ENCODE measurements at regions not wholly inside any gene's neighbourhood (a gene's known extent, or its start where the extent isn't known, plus 50 kb on each side); places are given as distances from the start of the nearest gene placed in this dataset.
A peak's percentile ranks its signal among the peaks of the same experiment; 100 is the strongest.

DNA sequence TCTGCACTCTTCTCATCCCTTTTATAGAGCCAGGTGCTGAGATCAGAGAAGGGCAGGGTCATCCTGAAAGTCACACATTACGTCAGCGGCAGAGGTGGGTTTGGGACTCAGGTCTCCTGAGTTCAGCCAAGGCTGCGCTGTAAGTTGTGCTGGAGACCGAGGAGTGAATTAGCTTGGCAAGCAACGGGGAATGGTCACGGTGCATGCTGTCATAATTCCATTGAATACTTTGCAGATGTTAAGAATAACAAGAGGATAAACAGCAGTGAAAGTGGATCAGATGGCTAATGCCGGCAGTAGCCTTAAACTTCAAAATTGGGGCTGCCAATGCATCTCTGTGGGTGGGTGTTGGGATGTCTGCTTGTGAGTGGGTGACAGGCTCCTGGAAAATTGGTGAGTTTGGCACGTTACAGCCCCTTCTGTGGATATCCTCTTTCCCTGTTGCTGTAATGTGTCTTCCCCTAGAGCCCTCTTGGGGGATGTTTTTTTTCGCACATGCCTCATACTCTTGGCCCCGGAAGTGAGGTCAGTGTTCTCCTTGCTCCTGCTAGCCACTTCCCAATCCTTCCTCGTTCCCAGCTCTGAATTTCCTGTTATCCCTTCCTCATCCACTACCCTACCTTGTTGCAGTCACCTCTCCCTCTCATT, 287.1 kb upstream of the SRRM4 start:
- no peak for DNase-seq (ENCODE audit: low read depth)

DNA sequence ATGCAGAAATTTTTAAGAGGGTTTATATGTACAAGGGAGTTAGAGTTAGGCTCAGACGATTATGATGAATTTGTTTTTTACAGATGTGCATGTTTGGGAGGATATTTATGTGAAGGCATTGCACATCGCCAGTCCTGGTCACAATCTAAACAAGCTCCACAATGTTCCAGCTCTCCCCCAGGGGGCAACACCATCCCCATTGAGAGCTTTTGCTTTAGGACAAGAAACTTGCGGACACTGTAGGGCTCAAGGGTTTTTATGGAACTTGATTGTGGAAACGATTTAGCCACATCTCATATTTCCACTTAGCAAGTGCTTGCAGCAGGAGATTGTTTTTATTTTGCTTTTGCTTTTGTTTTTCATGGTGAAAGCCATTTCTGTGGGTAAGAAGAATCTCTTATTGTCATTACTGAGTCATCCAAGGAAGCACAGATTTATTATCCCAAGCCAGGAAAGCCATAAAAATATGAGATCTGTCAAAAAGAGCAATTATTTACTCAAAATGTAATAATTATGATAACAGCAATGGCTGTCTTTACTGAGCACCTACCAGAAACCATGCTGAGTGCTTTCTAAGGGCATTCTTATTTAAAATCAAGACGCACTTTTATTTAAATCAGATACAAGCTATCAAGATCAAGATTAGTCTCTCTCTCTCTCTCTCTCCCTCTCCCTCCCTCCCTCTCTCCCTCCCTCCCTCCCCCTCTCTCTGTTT, 276.7 kb upstream of the SRRM4 start:
- DNase-seq (ENCODE audit: low read depth) = peak; percentile 3

DNA sequence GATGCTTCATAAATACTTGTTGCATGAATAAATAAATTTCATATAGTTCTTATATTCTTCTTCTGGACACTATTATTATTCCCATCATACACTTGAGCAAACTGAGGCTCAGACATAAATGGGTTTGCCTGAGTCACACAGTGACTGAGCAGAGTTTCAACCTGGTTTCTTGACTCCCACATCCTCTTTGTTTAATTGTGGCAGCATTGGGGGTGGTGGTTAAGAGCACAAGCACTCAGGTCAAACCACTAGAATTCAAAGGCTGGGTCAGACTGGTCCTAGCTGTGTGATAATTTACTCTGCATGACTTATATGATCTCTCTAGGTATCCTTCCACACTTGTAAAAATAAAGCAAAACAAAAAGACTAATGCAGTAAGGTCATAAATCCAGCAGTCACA, 274.9 kb upstream of the SRRM4 start:
- no peak for DNase-seq (ENCODE audit: low read depth)

DNA sequence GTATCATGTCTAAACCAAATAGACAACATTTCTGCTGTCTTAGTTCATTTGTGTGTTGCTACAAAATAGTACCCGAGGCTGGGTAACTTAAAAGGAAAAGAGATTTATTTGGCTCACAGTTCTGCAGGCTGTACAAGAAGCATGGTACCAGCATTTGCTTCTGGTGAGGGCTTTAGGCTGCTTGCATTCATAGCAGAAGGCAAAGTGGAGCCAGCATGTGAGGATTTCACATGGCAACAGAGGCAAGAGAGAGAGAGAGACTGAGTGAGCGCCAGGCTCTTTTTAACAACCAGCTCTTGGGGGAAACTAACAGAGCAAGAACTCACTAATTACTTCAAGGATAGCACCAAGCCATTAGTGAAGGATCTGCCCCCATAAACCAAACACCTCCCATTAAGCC, 271.4 kb upstream of the SRRM4 start:
- DNase-seq (ENCODE audit: low read depth) = no peak

DNA sequence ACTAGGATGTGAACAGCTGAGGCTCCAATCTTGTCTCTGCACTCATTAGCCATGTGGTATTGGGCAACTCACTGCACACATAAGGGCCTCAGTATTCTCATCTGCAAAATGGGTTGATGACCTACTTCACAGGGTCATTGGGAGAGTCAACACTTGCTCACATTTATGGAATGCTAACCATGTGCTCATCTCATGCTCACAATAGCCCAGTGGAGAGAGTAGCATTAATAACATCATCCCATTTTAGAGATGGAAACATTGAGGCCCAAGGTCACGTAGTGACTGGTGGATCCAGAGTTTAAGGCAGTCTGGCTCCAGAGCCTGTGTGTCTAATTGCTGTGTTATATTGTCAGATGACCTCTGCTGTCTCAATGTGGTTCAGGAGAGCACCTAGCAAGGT, 270.2 kb upstream of the SRRM4 start:
- no peak for DNase-seq (ENCODE audit: low read depth)

DNA sequence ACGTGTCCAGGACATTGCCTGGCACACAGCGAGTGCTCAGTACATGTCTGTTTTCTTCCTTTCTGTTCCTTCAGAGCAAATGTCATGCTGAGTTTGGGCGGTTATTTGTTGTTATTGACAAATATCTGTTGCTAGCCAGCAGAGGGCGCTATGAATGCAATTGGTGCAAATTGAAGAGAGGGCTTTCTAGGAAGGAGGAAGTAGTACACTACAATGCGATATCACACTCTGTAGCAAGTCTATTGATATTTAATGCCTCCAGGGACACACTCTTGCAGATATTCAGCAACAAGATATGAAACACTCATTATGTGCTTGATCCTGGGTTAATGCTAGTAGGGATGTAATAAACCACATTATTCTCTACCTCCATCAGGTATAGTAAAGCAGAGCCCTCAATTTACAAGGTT, 267.3 kb upstream of the SRRM4 start:
- peak; percentile 14 for DNase-seq (ENCODE audit: low read depth)

DNA sequence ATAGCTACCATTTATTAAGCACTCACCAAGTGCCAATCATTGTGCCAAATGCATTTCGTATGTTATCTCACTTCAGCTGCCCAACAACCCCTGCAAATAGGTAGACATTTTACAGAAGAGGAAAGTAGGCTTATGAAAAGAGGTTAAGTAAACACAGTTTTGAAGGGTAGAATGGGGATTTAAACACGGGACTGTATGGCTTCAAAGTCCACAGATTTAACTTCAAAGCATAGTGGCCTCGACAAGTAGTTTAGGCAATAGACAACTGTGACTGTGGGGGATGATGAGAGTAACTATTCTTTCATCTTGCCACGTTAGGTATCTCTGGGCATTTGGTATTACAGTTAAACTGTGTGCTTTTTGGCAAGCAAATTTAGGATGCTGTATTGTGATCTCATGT, 266.8 kb upstream of the SRRM4 start:
- no peak for DNase-seq (ENCODE audit: low read depth)

DNA sequence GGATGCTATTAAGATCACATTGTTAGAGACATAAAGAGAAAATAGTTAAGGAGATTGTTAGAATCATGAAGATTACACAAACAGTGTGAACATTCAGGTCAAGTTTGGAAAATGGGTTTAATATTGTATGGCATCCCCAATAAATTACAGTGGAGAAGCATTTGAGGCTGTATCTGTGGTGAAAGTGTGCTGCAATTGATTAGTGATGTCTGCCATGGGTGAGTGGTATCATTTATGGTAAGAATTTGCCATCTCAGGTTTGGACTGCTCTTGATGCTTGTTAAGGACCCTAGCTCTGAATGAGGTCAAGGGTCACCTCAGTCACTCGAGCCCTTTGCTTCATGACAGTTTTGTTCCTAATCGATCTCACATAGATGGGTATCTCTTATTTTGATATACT, 265.7 kb upstream of the SRRM4 start:
- DNase-seq (ENCODE audit: low read depth) = no peak

DNA sequence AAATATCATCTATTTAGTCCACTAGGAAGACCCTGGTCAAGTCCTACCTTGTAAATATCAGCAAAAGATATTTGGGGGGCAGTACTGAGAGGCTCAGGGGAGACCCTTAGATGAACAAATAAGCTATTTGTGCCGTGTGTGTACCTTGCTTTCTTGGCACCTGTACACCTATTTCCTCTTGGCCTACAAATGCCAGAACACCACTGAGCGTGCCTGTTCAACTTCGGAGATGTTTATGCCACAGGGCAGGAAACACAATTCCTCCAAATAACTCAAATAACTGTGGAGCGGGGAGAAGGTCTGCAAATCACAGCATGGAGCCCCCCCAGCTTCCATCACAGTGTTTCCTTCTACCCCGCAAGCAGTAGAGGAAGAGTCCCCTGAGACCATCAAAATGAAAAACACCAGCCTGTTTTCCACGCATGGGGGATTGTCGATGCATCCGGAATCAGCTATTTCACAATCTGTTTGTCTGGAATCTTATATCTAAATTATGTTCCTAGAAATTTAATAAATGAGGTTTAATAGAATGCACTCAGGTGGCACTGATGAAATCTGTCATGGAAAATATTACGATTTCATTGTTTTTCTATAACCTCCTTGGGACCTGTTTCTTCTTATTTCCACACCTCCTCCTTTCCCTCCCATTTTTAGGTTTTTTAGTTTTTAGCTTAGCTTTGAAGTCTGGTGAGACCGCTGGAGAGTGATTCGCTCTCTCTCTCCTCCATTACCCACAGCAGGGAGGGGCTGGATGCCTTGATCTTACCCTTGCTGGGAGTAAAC, 254.0 kb upstream of the SRRM4 start:
- DNase-seq (ENCODE audit: low read depth) = no peak

DNA sequence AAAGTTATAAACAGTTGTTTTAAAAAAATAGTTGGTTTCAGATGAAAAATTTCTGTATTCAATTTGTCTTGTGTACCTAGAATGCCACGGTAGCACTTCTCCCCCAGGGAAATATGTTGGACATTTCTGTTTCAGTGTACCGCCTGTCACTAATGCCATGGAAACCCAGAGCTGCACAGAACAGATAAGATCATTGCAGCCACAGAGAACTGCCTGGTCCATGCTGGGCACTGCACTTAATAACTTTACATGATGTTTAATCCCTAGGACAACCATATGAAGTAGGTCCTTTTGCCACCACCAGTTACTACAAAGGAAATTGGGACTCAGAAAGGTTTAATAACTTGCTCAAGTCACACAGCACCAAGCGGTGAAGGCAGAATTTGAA, 253.4 kb upstream of the SRRM4 start:
- no peak for DNase-seq (ENCODE audit: low read depth)

DNA sequence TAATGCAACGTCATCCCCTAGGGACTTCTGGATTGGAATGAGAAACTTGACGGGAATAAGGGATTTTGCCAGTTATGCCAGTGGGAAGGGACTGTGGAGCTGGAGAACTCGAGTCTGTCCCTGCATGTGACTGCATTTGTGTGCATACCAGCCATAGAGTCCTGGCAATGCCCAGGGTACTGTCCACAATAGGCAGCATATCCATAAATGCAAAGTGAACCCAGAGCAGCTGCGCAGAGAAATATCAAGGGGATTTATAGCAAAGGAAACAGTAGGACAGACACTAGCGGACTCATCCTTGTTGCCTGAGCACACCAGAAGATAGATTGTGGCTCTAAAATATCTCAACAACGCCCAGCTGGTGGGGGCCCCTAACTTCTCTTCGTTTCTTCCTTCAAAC, 247.1 kb upstream of the SRRM4 start:
- DNase-seq (ENCODE audit: low read depth) = no peak

DNA sequence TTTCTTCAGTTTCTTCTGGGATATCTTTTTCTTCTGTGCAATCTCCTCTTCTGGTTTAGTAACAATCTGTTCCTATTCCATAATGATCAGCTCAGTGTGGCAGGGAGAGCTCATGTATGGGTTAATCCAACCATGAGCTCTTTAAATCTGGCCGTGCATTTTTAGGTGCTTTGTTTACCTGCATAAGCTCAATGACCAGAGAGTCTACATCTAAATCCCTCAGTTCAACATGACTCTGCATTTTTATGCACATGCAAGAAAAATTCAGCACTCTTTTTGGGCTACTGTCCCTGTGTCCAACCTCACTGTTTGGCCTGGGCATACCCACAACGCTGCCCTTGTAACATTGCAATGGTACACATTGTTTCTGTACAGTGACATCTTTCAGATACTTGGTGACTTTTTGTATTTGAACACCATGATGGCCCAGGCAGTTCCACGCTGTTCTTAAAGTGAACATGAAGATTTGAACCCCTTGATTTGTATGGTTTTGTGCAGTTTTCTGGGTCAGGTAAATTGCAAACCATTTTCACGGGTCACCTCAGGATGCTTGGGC, 243.3 kb upstream of the SRRM4 start:
- no peak for DNase-seq (ENCODE audit: low read depth)

DNA sequence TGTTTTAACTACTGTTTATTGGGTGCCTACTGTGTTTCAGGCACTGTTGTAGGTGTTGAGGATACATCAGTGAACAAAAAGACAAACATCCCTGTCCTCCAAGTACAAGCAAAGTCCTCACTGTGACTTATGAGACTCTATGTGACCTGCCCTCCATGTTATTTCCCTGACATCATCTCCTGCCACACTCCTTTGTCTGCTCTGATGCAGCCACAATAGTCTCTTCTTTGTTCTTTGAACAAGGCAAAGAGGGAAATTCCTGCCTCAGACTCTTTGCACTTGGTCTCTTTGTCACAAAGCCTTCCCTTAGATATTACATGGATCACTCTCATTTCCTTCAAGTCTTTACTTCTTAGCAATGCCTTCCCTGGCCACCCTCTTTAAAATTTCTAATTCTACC, 240.1 kb upstream of the SRRM4 start:
- DNase-seq (ENCODE audit: low read depth) = no peak

DNA sequence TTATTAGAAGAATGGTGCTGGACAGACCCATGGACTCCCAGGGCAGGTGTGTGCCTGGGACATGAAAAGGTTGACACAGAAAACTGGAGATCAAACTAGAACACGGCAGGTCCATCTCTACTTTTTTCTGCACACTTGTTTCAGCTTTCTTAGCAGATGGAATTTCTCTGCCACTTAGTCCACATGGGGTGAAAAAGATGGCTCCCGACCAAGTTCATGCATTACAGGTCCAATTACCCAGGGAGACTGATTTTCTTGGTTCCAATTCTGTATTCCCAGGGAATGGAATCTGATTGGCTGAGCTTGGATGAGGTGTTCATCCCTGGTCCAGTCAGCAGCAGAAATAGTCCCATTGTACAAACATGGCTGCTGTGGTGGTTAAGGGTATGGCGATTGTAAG, 238.9 kb upstream of the SRRM4 start:
- DNase-seq (ENCODE audit: low read depth) = no peak

DNA sequence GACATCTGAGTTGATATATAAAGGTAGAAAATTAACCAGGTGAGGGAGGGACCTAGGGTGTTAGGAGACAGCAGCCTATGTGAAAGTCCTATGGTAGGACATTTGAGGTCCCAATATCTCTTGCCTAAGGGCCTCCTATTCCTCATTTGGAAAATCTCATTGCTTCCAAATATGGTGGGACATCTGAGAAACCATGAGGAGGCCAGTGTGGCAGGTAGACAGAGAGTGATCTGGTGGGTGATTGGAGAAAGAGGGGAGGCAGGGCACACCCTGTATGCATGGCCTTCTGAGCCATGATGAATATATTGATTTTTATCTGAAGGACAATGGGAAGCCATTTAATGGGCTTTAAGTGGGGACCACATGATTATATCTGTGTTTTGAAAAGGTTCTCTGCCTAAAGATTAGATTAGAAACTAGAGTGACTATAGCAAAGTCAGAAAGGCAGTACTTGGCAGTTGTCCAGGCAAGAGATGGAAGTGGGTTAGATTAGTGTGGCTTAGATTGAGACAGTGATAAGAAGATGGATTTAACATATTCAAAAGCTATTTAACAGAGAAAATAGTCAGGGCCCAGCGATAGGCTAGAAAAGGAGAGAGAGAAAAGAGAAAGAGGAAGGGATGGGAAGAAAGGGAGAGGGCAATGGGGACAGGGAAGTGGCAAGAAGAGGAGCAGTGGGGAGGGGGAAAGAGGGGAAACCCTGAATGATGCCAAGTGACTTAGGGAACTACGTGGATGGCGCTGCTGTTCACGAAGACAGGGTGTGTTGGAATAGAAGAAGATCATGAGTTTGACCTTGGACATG, 237.2 kb upstream of the SRRM4 start:
- no peak for DNase-seq (ENCODE audit: low read depth)

DNA sequence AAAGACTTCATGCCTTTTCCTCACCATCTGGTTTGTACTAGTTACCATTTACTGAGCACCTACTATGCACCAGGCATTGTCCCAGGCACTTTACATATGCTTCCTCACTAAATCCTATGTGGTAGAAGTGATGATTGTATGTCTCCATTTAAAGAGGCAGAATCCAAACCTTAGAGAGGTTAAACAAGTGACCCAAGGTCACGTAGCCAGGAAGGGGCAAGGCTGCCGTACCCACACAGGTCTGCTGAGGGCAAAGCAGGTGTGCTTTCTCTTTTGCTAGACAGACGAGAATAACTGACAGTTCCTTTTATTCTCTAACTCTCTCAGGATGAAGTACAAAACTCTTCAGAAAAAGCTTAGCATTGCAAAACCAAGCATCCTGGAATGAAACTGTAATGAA, 235.2 kb upstream of the SRRM4 start:
- DNase-seq (ENCODE audit: low read depth) = no peak

DNA sequence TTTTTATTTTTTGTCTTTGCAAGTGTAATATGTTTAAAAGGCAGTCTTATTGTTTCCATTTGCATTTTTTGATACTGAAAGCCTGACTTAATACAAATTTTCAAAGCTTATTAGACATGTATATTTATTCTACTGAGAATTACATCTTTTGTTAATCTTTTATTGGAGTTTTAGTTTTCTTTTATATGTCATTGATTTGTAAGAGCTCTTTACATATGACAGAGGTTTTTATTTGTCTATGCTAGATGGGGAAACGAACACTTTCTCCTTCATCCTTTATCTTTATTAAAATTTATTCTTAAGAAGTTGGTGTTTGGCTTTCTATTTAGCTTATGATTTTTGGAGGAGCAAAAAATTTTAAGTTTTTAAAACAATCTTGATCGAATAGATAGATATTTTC, 234.4 kb upstream of the SRRM4 start:
- no peak for DNase-seq (ENCODE audit: low read depth)

DNA sequence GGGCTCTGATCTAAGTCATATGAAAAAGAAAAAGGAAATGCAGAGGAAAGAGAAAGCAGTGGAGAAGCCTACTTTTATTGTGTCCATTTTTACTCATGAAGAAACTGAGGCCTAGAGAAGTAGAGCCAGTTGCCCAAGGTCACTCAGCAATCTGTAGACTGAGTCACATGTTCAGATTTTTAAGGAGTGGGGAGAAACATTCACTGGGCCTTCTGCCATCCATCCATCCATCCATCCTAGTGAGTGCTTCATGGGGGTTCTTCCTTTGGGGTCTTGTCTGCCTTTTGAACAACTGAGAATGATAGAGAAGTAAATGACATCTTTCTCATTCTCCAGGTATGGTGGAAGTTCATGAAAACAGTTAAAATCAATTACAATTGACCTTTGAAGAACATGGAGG, 233.6 kb upstream of the SRRM4 start:
- DNase-seq (ENCODE audit: low read depth) = no peak

DNA sequence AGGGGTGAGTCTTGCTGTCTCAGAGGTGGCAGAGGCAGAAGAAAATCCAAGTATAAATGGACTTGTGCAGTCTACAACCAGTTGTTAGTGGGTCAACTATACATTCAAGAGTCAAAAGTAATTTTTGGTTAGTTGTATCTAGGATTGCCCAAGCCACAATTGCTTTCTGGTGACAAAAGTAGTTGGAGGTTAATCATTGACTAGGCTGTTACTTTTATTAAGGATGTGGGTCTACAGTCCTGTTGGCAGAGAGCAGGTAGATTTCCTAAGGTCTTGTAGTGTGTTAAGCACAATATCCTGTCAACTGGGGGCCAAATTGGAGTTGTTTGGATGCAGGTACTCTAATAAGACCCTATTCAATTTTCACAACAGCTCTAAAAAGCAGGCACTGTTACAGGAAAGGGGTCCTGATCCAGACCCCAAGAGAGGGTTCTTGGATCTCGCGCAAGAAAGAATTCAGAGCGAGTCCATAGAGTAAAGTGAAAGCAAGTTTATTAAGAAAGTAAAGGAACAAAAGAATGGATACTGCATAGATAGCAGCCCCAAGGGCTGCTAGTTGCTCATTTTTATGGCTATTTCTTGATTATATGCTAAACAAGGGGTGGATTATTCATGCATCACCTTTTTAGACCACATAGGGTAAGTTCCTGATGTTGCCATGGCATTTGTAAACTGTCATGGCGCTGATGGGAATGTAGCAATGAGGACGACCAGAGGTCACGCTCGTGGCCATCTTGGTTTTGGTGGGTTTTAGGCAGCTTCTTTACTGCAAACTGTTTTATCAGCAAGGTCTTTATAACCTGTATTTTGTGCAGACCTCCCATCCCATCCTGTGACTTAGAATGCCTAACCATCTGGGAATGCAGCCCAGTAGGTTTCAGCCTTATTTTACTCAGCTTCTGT, 232.6 kb upstream of the SRRM4 start:
- no peak for DNase-seq (ENCODE audit: low read depth)

DNA sequence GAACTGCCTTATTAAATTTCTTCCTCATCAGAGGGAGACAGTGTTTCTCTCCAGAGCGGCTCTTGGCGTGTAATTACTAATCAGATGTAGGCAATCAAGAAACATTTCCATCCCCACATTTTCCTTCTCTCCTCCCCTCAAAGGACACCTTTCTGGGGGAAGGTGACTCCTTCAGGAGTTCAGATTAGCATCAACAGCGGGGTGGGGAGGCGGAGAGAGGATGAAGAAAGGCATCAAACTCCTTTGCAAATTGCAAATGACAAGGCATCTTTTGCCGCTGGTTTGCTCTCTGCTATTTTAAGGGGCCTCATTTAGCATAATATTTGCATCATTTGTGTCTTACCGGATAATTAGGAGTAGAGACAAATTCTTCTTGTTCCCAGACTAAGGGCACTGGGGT, 231.7 kb upstream of the SRRM4 start:
- DNase-seq (ENCODE audit: low read depth) = no peak

DNA sequence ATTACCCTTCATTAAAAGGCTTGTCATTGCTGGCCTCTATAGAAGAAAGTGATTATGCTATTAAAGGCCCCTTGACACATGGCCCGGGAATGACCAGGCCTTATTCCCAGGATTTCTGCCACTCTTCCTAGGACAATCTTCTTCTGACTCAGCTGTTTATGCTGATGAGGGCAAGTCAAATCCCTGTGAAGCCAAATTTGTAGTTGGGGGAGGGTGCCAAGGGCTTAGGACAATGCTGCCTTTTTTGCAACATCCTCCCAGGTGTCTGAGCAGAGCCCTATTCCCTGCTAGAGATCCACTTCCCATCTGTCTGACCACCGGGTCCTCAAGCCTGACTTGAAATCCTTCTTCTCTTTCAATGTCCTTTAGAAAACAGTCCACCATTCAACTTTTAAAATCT, 230.7 kb upstream of the SRRM4 start:
- DNase-seq (ENCODE audit: low read depth) = no peak

Measured in M059J (cell line).